Left ventricle myocardium inferior (tissue), 1 donor: ENCODE measurements at regions not wholly inside any gene's neighbourhood (a gene's known extent, or its start where the extent isn't known, plus 50 kb on each side); places are given as distances from the start of the nearest gene placed in this dataset.

Experiments
- DNase-seq: peaks from one replicate; pipeline ENCODE4 v3.0.0-alpha.2; 2020
- H3K27ac ChIP-seq: fragments of 200-600 bp; replicated peaks from 2 replicates; pipeline ENCODE4 v1.8.0; 2021
- H3K27me3 ChIP-seq: fragments of 200-600 bp; 2 replicates; pipeline ENCODE4 v1.8.0; 2021; ENCODE audit warnings: low read depth
- H3K36me3 ChIP-seq: fragments of 200-600 bp; 2 replicates; pipeline ENCODE4 v1.8.0; 2021
- H3K4me1 ChIP-seq: fragments of 200-600 bp; 2 replicates; pipeline ENCODE4 v1.8.0; 2021
- H3K4me3 ChIP-seq: fragments of 200-600 bp; 2 replicates; pipeline ENCODE4 v1.8.0; 2021; ENCODE audit warnings: mild to moderate bottlenecking, moderate library complexity
- H3K9me3 ChIP-seq: fragments of 200-600 bp; replicated peaks from 2 replicates; pipeline ENCODE4 v1.8.0; 2021
- intact Hi-C: fragments of 100-400 bp; cut with micrococcal nuclease; formaldehyde crosslinking; loops from one replicate; pipeline ENCODE4 v1.11.0; 2022
- TF ChIP-seq, protein P1 (sequence below): fragments of 200-600 bp; IDR thresholded peaks from 2 replicates; pipeline ENCODE4 v1.8.0; 2021; ENCODE audit warnings: antibody characterized with exemption, mild to moderate bottlenecking, borderline replicate concordance
- donor health status: DM: no; HTN: yes; CAD: no; lungs with severe emphysema.

DNA sequence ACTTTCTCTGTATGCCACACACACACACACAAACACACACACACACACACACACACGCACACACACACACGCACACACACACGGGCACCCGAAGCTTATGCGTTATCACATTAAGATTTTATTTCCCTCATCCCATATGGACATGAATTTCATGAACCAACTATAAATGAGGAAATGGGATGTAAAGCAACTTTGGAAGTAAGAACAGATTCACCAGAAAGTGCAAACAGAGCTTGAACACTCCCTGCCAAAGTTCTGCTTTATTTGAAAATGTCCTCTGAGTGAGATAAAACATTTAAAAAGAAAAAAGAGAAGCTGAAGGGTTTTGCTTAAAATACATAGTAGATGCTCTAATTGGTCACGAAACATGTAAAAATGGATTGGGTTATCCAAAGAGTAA, 90.4 kb upstream of the OTX2 start:
- no peaks in the 10 kb centered on the region for H3K9me3 ChIP-seq
- no peak for DNase-seq
- H3K36me3 ChIP-seq = no peaks in the 10 kb centered on the region
- no peak overlapping the region for H3K27ac ChIP-seq
- peaks cover 41% of the 10 kb centered on the region for H3K27me3 ChIP-seq
- no peak overlapping the region for H3K4me3 ChIP-seq
- TF ChIP-seq, protein P1, sequence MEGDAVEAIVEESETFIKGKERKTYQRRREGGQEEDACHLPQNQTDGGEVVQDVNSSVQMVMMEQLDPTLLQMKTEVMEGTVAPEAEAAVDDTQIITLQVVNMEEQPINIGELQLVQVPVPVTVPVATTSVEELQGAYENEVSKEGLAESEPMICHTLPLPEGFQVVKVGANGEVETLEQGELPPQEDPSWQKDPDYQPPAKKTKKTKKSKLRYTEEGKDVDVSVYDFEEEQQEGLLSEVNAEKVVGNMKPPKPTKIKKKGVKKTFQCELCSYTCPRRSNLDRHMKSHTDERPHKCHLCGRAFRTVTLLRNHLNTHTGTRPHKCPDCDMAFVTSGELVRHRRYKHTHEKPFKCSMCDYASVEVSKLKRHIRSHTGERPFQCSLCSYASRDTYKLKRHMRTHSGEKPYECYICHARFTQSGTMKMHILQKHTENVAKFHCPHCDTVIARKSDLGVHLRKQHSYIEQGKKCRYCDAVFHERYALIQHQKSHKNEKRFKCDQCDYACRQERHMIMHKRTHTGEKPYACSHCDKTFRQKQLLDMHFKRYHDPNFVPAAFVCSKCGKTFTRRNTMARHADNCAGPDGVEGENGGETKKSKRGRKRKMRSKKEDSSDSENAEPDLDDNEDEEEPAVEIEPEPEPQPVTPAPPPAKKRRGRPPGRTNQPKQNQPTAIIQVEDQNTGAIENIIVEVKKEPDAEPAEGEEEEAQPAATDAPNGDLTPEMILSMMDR = no peak
- H3K4me1 ChIP-seq = no peaks in the 10 kb centered on the region
- intact Hi-C loops = no loop called here

DNA sequence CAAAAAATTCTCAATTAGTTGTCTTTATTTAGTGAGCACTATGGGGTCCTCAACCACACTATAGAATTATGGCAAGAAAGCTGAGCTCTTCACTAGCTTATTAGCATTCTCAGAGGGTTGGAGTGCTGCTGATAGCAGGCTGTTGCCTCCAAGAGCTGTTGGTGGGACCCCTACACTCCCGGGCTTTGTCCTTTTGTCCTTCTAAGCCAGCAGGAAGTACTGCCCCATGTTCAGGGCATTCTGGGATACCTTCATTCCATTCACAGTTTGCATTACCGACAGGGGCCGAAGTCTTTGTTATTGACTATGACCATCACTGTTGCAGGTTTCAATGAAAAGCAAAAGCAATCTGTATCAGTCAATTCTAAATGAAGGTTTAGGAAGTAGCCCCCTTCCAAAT, 89.5 kb upstream of the OTX2 start:
- intact Hi-C loops = no loop called here
- Histone ChIP-seq H3K27ac (no peak overlapping the region), H3K4me1 (no peaks in the 10 kb centered on the region), H3K4me3 (no peak overlapping the region), H3K36me3 (no peaks in the 10 kb centered on the region), H3K9me3 (no peaks in the 10 kb centered on the region), H3K27me3 (peaks cover 46% of the 10 kb centered on the region)
- no peak for DNase-seq
- TF ChIP-seq, protein P1 = no peak

DNA sequence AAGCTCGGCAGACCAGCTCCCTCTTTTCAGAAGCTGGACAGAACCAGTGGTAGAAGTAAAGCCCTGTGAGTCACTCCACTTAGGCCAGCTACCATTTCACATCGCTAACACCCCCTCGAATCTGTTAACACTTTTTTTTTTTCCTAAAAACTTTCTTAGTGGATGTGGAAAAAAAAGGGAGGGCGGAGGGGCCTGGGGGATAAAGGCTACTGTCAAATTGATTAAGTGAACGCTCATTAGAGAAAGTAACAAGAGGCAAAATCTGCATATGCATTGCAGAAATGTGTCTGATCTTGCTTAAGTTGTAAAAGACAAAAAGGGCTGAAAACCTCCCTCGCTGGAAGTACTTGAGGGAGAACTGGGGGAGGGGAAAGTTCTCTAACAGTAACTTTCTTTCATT, 86.6 kb upstream of the OTX2 start:
- no peaks in the 10 kb centered on the region for H3K4me1 ChIP-seq
- H3K4me3 ChIP-seq = no peak overlapping the region
- intact Hi-C loops = no loop called here
- H3K27me3 ChIP-seq = peaks cover 53% of the 10 kb centered on the region
- no peak for DNase-seq
- no peak overlapping the region for H3K27ac ChIP-seq
- H3K9me3 ChIP-seq = no peaks in the 10 kb centered on the region
- TF ChIP-seq, protein P1 = no peak
- no peaks in the 10 kb centered on the region for H3K36me3 ChIP-seq

DNA sequence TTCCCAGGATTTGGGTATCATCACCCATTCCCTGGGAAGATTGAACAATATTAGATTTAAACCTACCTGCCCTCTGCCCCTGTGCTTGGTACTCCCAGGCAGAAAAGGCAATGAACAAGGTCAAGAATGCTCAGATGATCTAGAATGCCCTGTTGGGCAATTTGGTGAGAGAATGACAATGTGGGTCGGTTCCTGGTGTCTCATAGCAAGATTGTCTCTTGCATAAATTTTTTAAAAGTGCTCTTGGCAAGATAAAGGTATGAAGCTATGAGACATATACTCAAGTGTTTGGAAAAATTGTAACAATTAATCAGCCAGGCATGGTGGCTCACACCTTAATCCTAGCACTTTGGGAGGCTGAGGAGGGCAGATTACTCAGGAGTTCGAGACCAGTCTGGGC, 86.0 kb upstream of the OTX2 start:
- Histone ChIP-seq H3K9me3 (no peaks in the 10 kb centered on the region), H3K27me3 (peaks cover 54% of the 10 kb centered on the region), H3K4me3 (no peak overlapping the region), H3K4me1 (no peaks in the 10 kb centered on the region), H3K27ac (no peak overlapping the region), H3K36me3 (no peaks in the 10 kb centered on the region)
- intact Hi-C loops = no loop called here
- DNase-seq = no peak
- TF ChIP-seq, protein P1 = no peak

DNA sequence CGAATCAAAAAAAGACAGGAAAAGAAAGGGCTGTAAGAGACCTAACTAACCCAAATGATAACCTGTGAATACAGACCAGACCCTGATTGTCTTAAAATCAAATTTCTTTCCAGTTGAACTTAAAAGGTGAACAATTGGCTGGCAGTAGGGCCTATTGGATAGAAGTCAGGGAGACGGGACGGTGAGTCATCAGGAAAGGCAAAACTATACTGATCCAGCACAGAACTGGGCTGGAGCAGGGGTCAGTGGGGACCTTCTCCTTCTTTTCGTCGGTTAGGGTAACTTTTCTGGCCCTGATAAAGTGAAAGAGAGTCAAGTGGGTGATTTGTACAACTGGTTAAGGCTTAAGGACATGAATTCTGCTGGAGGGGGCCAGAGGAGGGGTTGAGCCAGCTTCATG, 84.9 kb upstream of the OTX2 start:
- Histone ChIP-seq H3K36me3 (no peaks in the 10 kb centered on the region), H3K27me3 (peaks cover 57% of the 10 kb centered on the region), H3K4me1 (no peaks in the 10 kb centered on the region), H3K27ac (no peak overlapping the region), H3K4me3 (no peak overlapping the region), H3K9me3 (no peaks in the 10 kb centered on the region)
- DNase-seq = no peak
- intact Hi-C loops = no loop called here
- TF ChIP-seq, protein P1 = no peak

DNA sequence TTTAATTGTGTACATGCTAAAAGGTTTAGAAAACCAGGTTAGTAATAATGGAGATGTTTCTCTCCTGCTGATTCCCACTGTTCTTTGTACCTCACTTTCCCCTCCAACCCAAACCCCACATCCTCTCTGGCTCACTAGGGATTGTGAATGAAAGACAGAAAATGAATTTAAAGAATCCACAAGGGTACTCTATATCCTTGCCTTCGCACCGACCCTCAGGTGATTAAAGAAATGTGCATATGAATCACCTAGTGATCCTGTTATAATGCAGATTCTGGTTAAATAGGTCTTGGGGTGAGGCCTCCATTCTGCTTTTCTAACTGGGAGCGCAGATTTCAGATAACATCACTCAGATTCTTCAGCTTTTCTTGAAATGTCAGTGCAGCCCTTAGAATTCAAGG, 84.3 kb upstream of the OTX2 start:
- DNase-seq = no peak
- no peaks in the 10 kb centered on the region for H3K4me1 ChIP-seq
- TF ChIP-seq, protein P1 = no peak
- no peaks in the 10 kb centered on the region for H3K9me3 ChIP-seq
- no peaks in the 10 kb centered on the region for H3K36me3 ChIP-seq
- H3K27ac ChIP-seq = no peak overlapping the region
- H3K27me3 ChIP-seq = peaks cover 55% of the 10 kb centered on the region
- no peak overlapping the region for H3K4me3 ChIP-seq
- intact Hi-C loops = no loop called here
